ENCODE measurements at regions not wholly inside any gene's neighbourhood (a gene's known extent, or its start where the extent isn't known, plus 50 kb on each side); places are given as distances from the start of the nearest gene placed in this dataset.

- no peak for DNase-seq (ENCODE audit: low read depth)
Observed at GRCh38 chrX:20519826-20520225, 253.1 kb upstream of the RPS6KA3 start.

GRCh38 chrX:20519146-20519545, 252.4 kb upstream of the RPS6KA3 start:
- DNase-seq (ENCODE audit: low read depth): no peak

- no peak for DNase-seq (ENCODE audit: low read depth)
Observed at GRCh38 chrX:20517565-20517964, 250.9 kb upstream of the RPS6KA3 start.

- no peak for DNase-seq (ENCODE audit: low read depth)
Observed at GRCh38 chrX:20515841-20516461, 249.2 kb upstream of the RPS6KA3 start.

GRCh38 chrX:20514358-20514757, 247.6 kb upstream of the RPS6KA3 start:
- no peak for DNase-seq (ENCODE audit: low read depth)

- DNase-seq (ENCODE audit: low read depth): no peak
Observed at GRCh38 chrX:20513185-20513584, 246.5 kb upstream of the RPS6KA3 start.

- no peak for DNase-seq (ENCODE audit: low read depth)
Observed at GRCh38 chrX:20511792-20512191, 245.1 kb upstream of the RPS6KA3 start.

- DNase-seq (ENCODE audit: low read depth): no peak
Observed at GRCh38 chrX:20507901-20508620, 241.4 kb upstream of the RPS6KA3 start.

GRCh38 chrX:20506739-20507138, 240.0 kb upstream of the RPS6KA3 start:
- no peak for DNase-seq (ENCODE audit: low read depth)

- DNase-seq (ENCODE audit: low read depth): no peak
Observed at GRCh38 chrX:20500949-20501348, 234.2 kb upstream of the RPS6KA3 start.

GRCh38 chrX:20500171-20500865, 233.6 kb upstream of the RPS6KA3 start:
- DNase-seq (ENCODE audit: low read depth): no peak

GRCh38 chrX:20499763-20500162, 233.1 kb upstream of the RPS6KA3 start:
- no peak for DNase-seq (ENCODE audit: low read depth)

GRCh38 chrX:20498851-20499635, 232.3 kb upstream of the RPS6KA3 start:
- DNase-seq (ENCODE audit: low read depth): no peak

GRCh38 chrX:20495575-20495974, 228.9 kb upstream of the RPS6KA3 start:
- DNase-seq (ENCODE audit: low read depth): no peak

- no peak for DNase-seq (ENCODE audit: low read depth)
Observed at GRCh38 chrX:20488473-20488872, 221.8 kb upstream of the RPS6KA3 start.

- no peak for DNase-seq (ENCODE audit: low read depth)
Observed at GRCh38 chrX:20487227-20487626, 220.5 kb upstream of the RPS6KA3 start.

GRCh38 chrX:20481632-20482031, 214.9 kb upstream of the RPS6KA3 start:
- no peak for DNase-seq (ENCODE audit: low read depth)

- DNase-seq (ENCODE audit: low read depth): no peak
Observed at GRCh38 chrX:20479896-20480295, 213.2 kb upstream of the RPS6KA3 start.

- no peak for DNase-seq (ENCODE audit: low read depth)
Observed at GRCh38 chrX:20479048-20479447, 212.3 kb upstream of the RPS6KA3 start.

- DNase-seq (ENCODE audit: low read depth): no peak
Observed at GRCh38 chrX:20477836-20478524, 211.3 kb upstream of the RPS6KA3 start.

- no peak for DNase-seq (ENCODE audit: low read depth)
Observed at GRCh38 chrX:20477219-20477618, 210.5 kb upstream of the RPS6KA3 start.

Measured in T-helper 22 cell (primary cell).